H4 (cell line): ENCODE measurements at regions not wholly inside any gene's neighbourhood (a gene's known extent, or its start where the extent isn't known, plus 50 kb on each side); places are given as distances from the start of the nearest gene placed in this dataset.

ENCODE experiments used
- DNase-seq: peaks from one replicate; pipeline ENCODE4 v3.0.0-alpha.2; 2015; ENCODE audit warnings: low spot score

- DNase-seq: no peak
Observed at GRCh38 chr12:24083838-24084237, 134.4 kb upstream of the SOX5 start.

- no peak for DNase-seq
Observed at GRCh38 chr12:24081606-24082005, 132.1 kb upstream of the SOX5 start.

- DNase-seq: no peak
Observed at GRCh38 chr12:24081092-24081529, 131.6 kb upstream of the SOX5 start.

- DNase-seq: no peak
Observed at GRCh38 chr12:24080465-24080864, 131.0 kb upstream of the SOX5 start.

- DNase-seq: no peak
Observed at GRCh38 chr12:24079083-24079482, 129.6 kb upstream of the SOX5 start.

- no peak for DNase-seq
Observed at GRCh38 chr12:24078318-24078765, 128.9 kb upstream of the SOX5 start.

- DNase-seq: no peak
Observed at GRCh38 chr12:24077161-24077560, 127.7 kb upstream of the SOX5 start.

GRCh38 chr12:24075650-24076049 is 126.2 kb upstream of the SOX5 start:
- DNase-seq: no peak

- DNase-seq: no peak
Observed at GRCh38 chr12:24073170-24073810, 123.8 kb upstream of the SOX5 start.

- DNase-seq: no peak
Observed at GRCh38 chr12:24072302-24072701, 122.8 kb upstream of the SOX5 start.

GRCh38 chr12:24071842-24072241 is 122.4 kb upstream of the SOX5 start:
- DNase-seq: no peak

GRCh38 chr12:24069532-24070395 is 120.3 kb upstream of the SOX5 start:
- DNase-seq: no peak

- DNase-seq: peak; percentile 70
Observed at GRCh38 chr12:24066865-24067264, 117.4 kb upstream of the SOX5 start.

GRCh38 chr12:24066097-24066496 is 116.6 kb upstream of the SOX5 start:
- DNase-seq: no peak

- no peak for DNase-seq
Observed at GRCh38 chr12:24062642-24063245, 113.3 kb upstream of the SOX5 start.

GRCh38 chr12:24060089-24060488 is 110.6 kb upstream of the SOX5 start:
- DNase-seq: no peak

- no peak for DNase-seq
Observed at GRCh38 chr12:24057920-24058476, 108.5 kb upstream of the SOX5 start.

- DNase-seq: no peak
Observed at GRCh38 chr12:24055747-24056146, 106.3 kb upstream of the SOX5 start.

GRCh38 chr12:24054416-24054815 is 104.9 kb upstream of the SOX5 start:
- no peak for DNase-seq

- no peak for DNase-seq
Observed at GRCh38 chr12:24049728-24050127, 100.3 kb upstream of the SOX5 start.

GRCh38 chr12:24049101-24049500 is 99.6 kb upstream of the SOX5 start:
- no peak for DNase-seq

- DNase-seq: no peak
Observed at GRCh38 chr12:24048446-24048845, 99.0 kb upstream of the SOX5 start.
